Fibroblast of lung (primary cell): ENCODE measurements at regions not wholly inside any gene's neighbourhood (a gene's known extent, or its start where the extent isn't known, plus 50 kb on each side); places are given as distances from the start of the nearest gene placed in this dataset.

Experiments used
- DNase-seq, 2 donors: peaks; one replicate each; pipeline versions ENCODE4 v3.0.0 to v3.0.0-alpha.2; 2010; ENCODE audit warnings: low read depth in 2 of 2
- H2AFZ ChIP-seq: 2 replicates; pipeline ENCODE4 v1.5.1; 2012; ENCODE audit warnings: low read length, control low read depth, inconsistent platforms
- H3K27ac ChIP-seq: 2 replicates; pipeline ENCODE4 v1.5.1; 2011; ENCODE audit warnings: low read length, control low read depth; ENCODE audit not compliant: insufficient read depth
- H3K27me3 ChIP-seq: 2 replicates; pipeline ENCODE4 v1.5.1; 2011; ENCODE audit warnings: mild to moderate bottlenecking, low read length; ENCODE audit not compliant: control insufficient read depth, insufficient read depth
- H3K36me3 ChIP-seq: 2 replicates; pipeline ENCODE4 v1.5.1; 2011; ENCODE audit warnings: low read length; ENCODE audit not compliant: control insufficient read depth, insufficient read depth
- H3K4me1 ChIP-seq: 2 replicates; pipeline ENCODE4 v1.5.1; 2011; ENCODE audit warnings: low read length; ENCODE audit not compliant: control insufficient read depth, insufficient read depth; ENCODE audit errors: extremely low read depth
- H3K4me2 ChIP-seq: 2 replicates; pipeline ENCODE4 v1.5.1; 2011; ENCODE audit warnings: low read length, control low read depth; ENCODE audit not compliant: insufficient read depth; ENCODE audit errors: extremely low read depth
- H3K4me3 ChIP-seq, 4 experiments: fragments of 200-600 bp in 1 of 4; sonication (generic) in 1 of 4; replicated peaks in 1 of 4; 2 replicates each; pipeline ENCODE4 v1.5.1; 2011 to 2016; ENCODE audit warnings: low read length in 4 of 4, low read depth in 3 of 4, mild to moderate bottlenecking in 3 of 4, control low read depth in 2 of 4, inconsistent platforms in 1 of 4, mixed read lengths in 1 of 4; ENCODE audit not compliant: insufficient read depth in 1 of 4; ENCODE audit errors: control extremely low read depth in 1 of 4
- H3K79me2 ChIP-seq: 2 replicates; pipeline ENCODE4 v1.5.1; 2012; ENCODE audit warnings: mild to moderate bottlenecking, low read length, inconsistent platforms; ENCODE audit not compliant: control insufficient read depth, insufficient read depth
- H3K9ac ChIP-seq: 2 replicates; pipeline ENCODE4 v1.5.1; 2011; ENCODE audit warnings: mild to moderate bottlenecking, low read length, control low read depth; ENCODE audit not compliant: insufficient read depth
- H3K9me3 ChIP-seq: 2 replicates; pipeline ENCODE4 v1.5.1; 2012; ENCODE audit warnings: low read depth, low read length; ENCODE audit not compliant: control insufficient read depth, insufficient read depth
- H4K20me1 ChIP-seq: 2 replicates; pipeline ENCODE4 v1.5.1; 2011; ENCODE audit warnings: low read length; ENCODE audit not compliant: control insufficient read depth, insufficient read depth; ENCODE audit errors: extremely low read depth
- CTCF ChIP-seq, 2 donors: IDR thresholded peaks in 1 of 2; conservative IDR thresholded peaks in 1 of 2; 1 replicate in 1 of 2; 2 replicates in 1 of 2; pipeline ENCODE4 v1.5.1; 2011 to 2012; ENCODE audit warnings: low read length in 2 of 2, control low read depth in 1 of 2, inconsistent platforms in 1 of 2, low read depth in 1 of 2, mild to moderate bottlenecking in 1 of 2
- EZH2 ChIP-seq: IDR thresholded peaks from 2 replicates; pipeline ENCODE4 v1.5.1; 2012; ENCODE audit warnings: low read length, control low read depth, mild to moderate bottlenecking; ENCODE audit errors: missing control alignments

DNA sequence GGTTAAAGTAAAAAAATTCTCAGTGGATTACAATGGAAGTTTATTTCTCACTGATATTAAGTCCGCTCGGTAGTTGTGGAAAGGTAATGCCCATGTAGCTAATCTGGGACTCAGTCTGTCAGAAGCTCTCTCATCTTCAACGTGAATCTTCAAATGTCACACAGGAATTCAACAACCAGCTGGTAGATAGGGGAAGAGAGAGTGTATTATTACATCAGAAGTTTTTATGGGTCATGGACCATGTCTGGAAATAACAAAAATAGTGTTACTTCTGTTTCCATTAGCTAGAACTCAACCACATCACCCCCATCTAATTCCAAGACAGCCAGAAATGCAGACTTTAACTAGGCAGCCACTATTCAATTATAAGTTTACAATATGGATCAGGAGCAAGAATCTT is 506.1 kb upstream of the HTR2C start:
- H3K9me3 ChIP-seq, result no peaks in the 10 kb centered on the region

GRCh38 chrX:114075073-114075673 is 508.7 kb upstream of the HTR2C start:
- no peak for DNase-seq
- Histone ChIP-seq H3K79me2 (no peaks in the 10 kb centered on the region), H3K9me3 (no peaks in the 10 kb centered on the region), H3K4me3 (no peak overlapping the region), H3K36me3 (no peaks in the 10 kb centered on the region), H3K27ac (no peak overlapping the region), H3K4me1 (no peaks in the 10 kb centered on the region), H3K4me2 (no peak overlapping the region), H3K9ac (no peak overlapping the region), H2AFZ (no peak overlapping the region), H4K20me1 (no peaks in the 10 kb centered on the region), H3K27me3 (no peaks in the 10 kb centered on the region)
- no peak for TF ChIP-seq EZH2
- TF ChIP-seq CTCF (conservative IDR thresholded peaks at IDR 0.05 in 1 of 2, IDR thresholded peaks at IDR 0.05 in 1 of 2; ENCODE audit: low read depth in 1 of 2, low read length in 2 of 2), result no peak

More for the DNA sequence above, 506.1 kb upstream of the HTR2C start:
- H3K79me2 ChIP-seq, result no peaks in the 10 kb centered on the region
- TF ChIP-seq CTCF (conservative IDR thresholded peaks at IDR 0.05 in 1 of 2, IDR thresholded peaks at IDR 0.05 in 1 of 2; ENCODE audit: low read depth in 1 of 2, low read length in 2 of 2), result no peak
- TF ChIP-seq EZH2, result no peak
- no peaks in the 10 kb centered on the region for H3K27me3 ChIP-seq
- no peak overlapping the region for H3K9ac ChIP-seq
- H3K4me2 ChIP-seq, result no peak overlapping the region
- H3K36me3 ChIP-seq, result no peaks in the 10 kb centered on the region
- no peak overlapping the region for H3K27ac ChIP-seq
- no peaks in the 10 kb centered on the region for H4K20me1 ChIP-seq
- H3K4me3 ChIP-seq, result no peak overlapping the region
- no peak overlapping the region for H2AFZ ChIP-seq
- H3K4me1 ChIP-seq, result no peaks in the 10 kb centered on the region
- DNase-seq, result no peak

- Histone ChIP-seq H3K4me1 (no peaks in the 10 kb centered on the region), H3K9me3 (no peaks in the 10 kb centered on the region), H3K79me2 (no peaks in the 10 kb centered on the region), H3K9ac (no peak overlapping the region), H3K27ac (no peak overlapping the region), H3K4me3 (no peak overlapping the region), H3K36me3 (no peaks in the 10 kb centered on the region), H4K20me1 (no peaks in the 10 kb centered on the region), H3K27me3 (no peaks in the 10 kb centered on the region), H3K4me2 (no peak overlapping the region), H2AFZ (no peak overlapping the region)
- no peak for TF ChIP-seq CTCF (conservative IDR thresholded peaks at IDR 0.05 in 1 of 2, IDR thresholded peaks at IDR 0.05 in 1 of 2; ENCODE audit: low read depth in 1 of 2, low read length in 2 of 2)
- no peak for TF ChIP-seq EZH2
- DNase-seq, result no peak
Observed at GRCh38 chrX:114073926-114074325, 510.0 kb upstream of the HTR2C start.
